ENCODE measurements at regions not wholly inside any gene's neighbourhood (a gene's known extent, or its start where the extent isn't known, plus 50 kb on each side); places are given as distances from the start of the nearest gene placed in this dataset.

GRCh38 chr1:219276049-219276738, 102.5 kb downstream of the LYPLAL1 start:
- no peak for DNase-seq (ENCODE audit: low read depth)

- DNase-seq (ENCODE audit: low read depth) = no peak
These were observed 99.5 kb downstream of the LYPLAL1 start for GRCh38 chr1:219273088-219273686.

- DNase-seq (ENCODE audit: low read depth) = no peak
These were observed 98.3 kb downstream of the LYPLAL1 start for GRCh38 chr1:219271818-219272535.

GRCh38 chr1:219269171-219269570, 95.5 kb downstream of the LYPLAL1 start:
- no peak for DNase-seq (ENCODE audit: low read depth)

GRCh38 chr1:219266524-219266923, 92.8 kb downstream of the LYPLAL1 start:
- DNase-seq (ENCODE audit: low read depth) = no peak

GRCh38 chr1:219265026-219265515, 91.4 kb downstream of the LYPLAL1 start:
- no peak for DNase-seq (ENCODE audit: low read depth)

- no peak for DNase-seq (ENCODE audit: low read depth)
These were observed 90.9 kb downstream of the LYPLAL1 start for GRCh38 chr1:219264561-219264960.
